GM12878 (cell line): ENCODE measurements at regions not wholly inside any gene's neighbourhood (a gene's known extent, or its start where the extent isn't known, plus 50 kb on each side); places are given as distances from the start of the nearest gene placed in this dataset.

ENCODE experiments used
- ATAC-seq: fragments of 200-7000 bp; cut with Tn5 transposase; 3 replicates; pipeline ENCODE4 v1.9.1; 2020; ENCODE audit warnings: mild to moderate bottlenecking, moderate library complexity
- BruUV-seq: library from RNA; stranded (reverse); fragments of 400-500 nt; replicated peaks from 2 replicates; lab custom pipeline; 2021; lab: Mats Ljungman, UMichigan
- CTCF ChIA-PET: fragments of 300-600 bp; sonication (Branson Sonifier 250); formaldehyde crosslinking; extraction: SDS; loops from one replicate; lab custom pipeline; 2021; ENCODE audit warnings: inconsistent platforms; lab: Yijun Ruan, JAX
- POLR2A ChIA-PET: fragments of 350-600 bp; formaldehyde crosslinking; extraction: SDS; loops from one replicate; lab custom pipeline; 2021; ENCODE audit warnings: inconsistent platforms; lab: Charles Lee
- RAD21 ChIA-PET: fragments of 300-600 bp; sonication (Branson Sonifier 250); formaldehyde crosslinking; loops from one replicate; lab custom pipeline; 2023; ENCODE audit warnings: antibody characterized with exemption; ENCODE audit not compliant: unreplicated experiment; lab: Charles Lee
- SMC1A ChIA-PET: fragments of 300-600 bp; sonication (Branson Sonifier 250); formaldehyde crosslinking; loops from one replicate; lab custom pipeline; 2023; ENCODE audit not compliant: unreplicated experiment, uncharacterized antibody; lab: Charles Lee
- DNase-seq: peaks from one replicate; pipeline ENCODE4 v3.0.0-alpha.2; 2011; ENCODE audit warnings: low read depth, low spot score
- FAIRE-seq: peaks from 3 replicates; lab custom pipeline; 2011; peaks lifted over from hg19 to GRCh38; lab: Jason Lieb, UNC
- H2AFZ ChIP-seq: 2 replicates; pipeline ENCODE4 v1.6.0; 2011; ENCODE audit warnings: low read depth, low read length, control low read depth; ENCODE audit not compliant: control insufficient read depth
- H3K27ac ChIP-seq: 2 replicates; pipeline ENCODE4 v1.5.1; 2011; ENCODE audit warnings: control low read depth; ENCODE audit not compliant: control insufficient read depth, insufficient read depth
- H3K27me3 ChIP-seq, 2 experiments: replicated peaks in 1 of 2; 2 replicates each; pipeline versions ENCODE4 v1.6.0 to v1.6.1; 2011; ENCODE audit warnings: low read length in 1 of 2; ENCODE audit not compliant: control insufficient read depth in 2 of 2, insufficient read depth in 2 of 2
- H3K36me3 ChIP-seq, 2 experiments: 2 replicates each; pipeline ENCODE4 v1.5.1; 2011; ENCODE audit warnings: low read length in 1 of 2; ENCODE audit not compliant: control insufficient read depth in 2 of 2, insufficient read depth in 2 of 2
- H3K4me1 ChIP-seq: 2 replicates; pipeline ENCODE4 v1.6.1; 2011; ENCODE audit warnings: mild to moderate bottlenecking, low read length, moderate library complexity, mixed read lengths; ENCODE audit not compliant: control insufficient read depth, insufficient read depth
- H3K4me2 ChIP-seq: 2 replicates; pipeline ENCODE4 v1.6.0; 2011; ENCODE audit warnings: control low read depth; ENCODE audit not compliant: control insufficient read depth, insufficient read depth
- H3K4me3 ChIP-seq: fragments of 200-600 bp; sonication (generic); 2 replicates; pipeline ENCODE4 v1.5.1; 2016
- H3K79me2 ChIP-seq: 2 replicates; pipeline ENCODE4 v1.6.0; 2011; ENCODE audit warnings: low read length; ENCODE audit not compliant: control insufficient read depth, insufficient read depth
- H3K9ac ChIP-seq: 2 replicates; pipeline ENCODE4 v1.8.0; 2011; ENCODE audit warnings: low read length, control low read depth, mixed read lengths; ENCODE audit not compliant: control insufficient read depth, insufficient read depth
- H3K9me3 ChIP-seq: replicated peaks from 3 replicates; pipeline ENCODE4 v1.5.1; 2011; ENCODE audit warnings: mild to moderate bottlenecking, low read length; ENCODE audit not compliant: control insufficient read depth, insufficient read depth
- H4K20me1 ChIP-seq: 2 replicates; pipeline ENCODE4 v1.6.0; 2011; ENCODE audit not compliant: control insufficient read depth, insufficient read depth
- BHLHE40 ChIP-seq, 2 experiments: fragments of 450-650 bp in 1 of 2; IDR thresholded peaks; 2 replicates each; pipeline ENCODE4 v1.6.1; 2011 to 2017; ENCODE audit warnings: low read depth in 2 of 2, borderline replicate concordance in 1 of 2, improper control_type of control experiment in 1 of 2, low read length in 1 of 2, mild to moderate bottlenecking in 1 of 2
- CBFB ChIP-seq: IDR thresholded peaks from 2 replicates; pipeline ENCODE4 v1.6.1; 2016; ENCODE audit warnings: antibody characterized with exemption, low read depth
- ESRRA ChIP-seq: IDR thresholded peaks from 2 replicates; pipeline ENCODE4 v1.6.1; 2012; ENCODE audit warnings: mild to moderate bottlenecking, low read length, improper control_type of control experiment
- FOS ChIP-seq: IDR thresholded peaks from 3 replicates; pipeline ENCODE4 v1.6.1; 2011; ENCODE audit warnings: borderline replicate concordance; ENCODE audit not compliant: insufficient read length; ENCODE audit errors: extremely low read depth
- HDGF ChIP-seq: fragments of 450-650 bp; IDR thresholded peaks from 2 replicates; pipeline ENCODE4 v1.6.1; 2016; ENCODE audit warnings: antibody characterized with exemption
- IKZF2 ChIP-seq, 2 experiments: fragments of 450-650 bp; IDR thresholded peaks; 2 replicates each; pipeline ENCODE4 v1.6.1; 2017; ENCODE audit warnings: mild to moderate bottlenecking in 2 of 2, moderate library complexity in 2 of 2
- IRF4 ChIP-seq: IDR thresholded peaks from 2 replicates; pipeline ENCODE4 v1.6.1; 2011; ENCODE audit warnings: low read depth, low read length
- NFXL1 ChIP-seq: fragments of 450-650 bp; IDR thresholded peaks from 2 replicates; pipeline ENCODE4 v1.6.1; 2017; ENCODE audit warnings: antibody characterized with exemption, mild to moderate bottlenecking, borderline replicate concordance
- NFYA ChIP-seq: IDR thresholded peaks from 2 replicates; pipeline ENCODE4 v1.6.1; 2011; ENCODE audit warnings: low read depth, mild to moderate bottlenecking, low read length, improper control_type of control experiment, borderline replicate concordance
- NFYB ChIP-seq: IDR thresholded peaks from 2 replicates; pipeline ENCODE4 v1.6.1; 2011; ENCODE audit warnings: low read depth, mild to moderate bottlenecking, low read length, improper control_type of control experiment, moderate library complexity; ENCODE audit not compliant: insufficient read depth
- NR2F1 ChIP-seq: fragments of 450-650 bp; conservative IDR thresholded peaks from 2 replicates; pipeline ENCODE4 v1.6.1; 2017; ENCODE audit warnings: mild to moderate bottlenecking
- POLR2A ChIP-seq: IDR thresholded peaks from 2 replicates; pipeline ENCODE4 v1.6.1; 2011; ENCODE audit warnings: low read depth, mild to moderate bottlenecking, low read length
- POLR2AphosphoS5 ChIP-seq: IDR thresholded peaks from 2 replicates; pipeline ENCODE4 v1.6.1; 2011; ENCODE audit warnings: mild to moderate bottlenecking, low read length, inconsistent platforms
- RBBP5 ChIP-seq: fragments of 200-600 bp; sonication (generic); conservative IDR thresholded peaks from 2 replicates; pipeline ENCODE4 v1.6.1; 2016
- RUNX3 ChIP-seq: IDR thresholded peaks from 2 replicates; pipeline ENCODE4 v1.6.1; 2012; ENCODE audit warnings: low read length, inconsistent platforms
- TARDBP ChIP-seq: IDR thresholded peaks from 2 replicates; pipeline ENCODE4 v1.6.1; 2016; ENCODE audit warnings: borderline replicate concordance
- ZBTB4 ChIP-seq: fragments of 450-650 bp; formaldehyde crosslinking; IDR thresholded peaks from 2 replicates; pipeline ENCODE4 v1.4.0; 2022; ENCODE audit warnings: mild to moderate bottlenecking, moderate library complexity
- WGBS: methylation state at CpG from one replicate; pipeline ENCODE4 v1.1.6; 2016; ENCODE audit warnings: low lambda C conversion rate; ENCODE audit not compliant: insufficient replicate concordance, insufficient coverage; ENCODE audit errors: missing lambda C conversion rate; 5-methylcytosine and 5-hydroxymethylcytosine counted together
- in situ Hi-C: fragments of 300-500 bp; cut with MboI; formaldehyde crosslinking; loops from 9 replicates; pipeline ENCODE4 v1.14.3; 2018; ENCODE audit warnings: mixed read lengths
- intact Hi-C: fragments of 100-400 bp; cut with micrococcal nuclease; formaldehyde crosslinking; loops from one replicate; pipeline ENCODE4 v1.14.2; 2022; ENCODE audit not compliant: unreplicated experiment

- intact Hi-C loops, result no loop called here
- no peaks in the 10 kb centered on the region for H3K27me3 ChIP-seq
- BruUV-seq, result no TSS peak
Observed at GRCh38 chr16:7085776-7086175, 246.9 kb upstream of the RBFOX1 start.

More at GRCh38 chr16:7085776-7086175, 246.9 kb upstream of the RBFOX1 start:
- ChIA-PET RAD21 (no interaction called here), SMC1A (no interaction called here), CTCF (no interaction called here), POLR2A (no interaction called here)
- Histone ChIP-seq H3K27ac (no peak overlapping the region), H3K4me3 (no peak overlapping the region), H2AFZ (no peak overlapping the region), H3K79me2 (no peaks in the 10 kb centered on the region), H3K4me2 (no peak overlapping the region), H3K36me3 (no peaks in the 10 kb centered on the region), H3K9ac (no peak overlapping the region), H3K9me3 (no peaks in the 10 kb centered on the region), H4K20me1 (no peaks in the 10 kb centered on the region), H3K4me1 (no peaks in the 10 kb centered on the region)
- 16% methylated on average over 4 of the region's 4 CpGs for WGBS
- no peak for DNase-seq
- no peak for FAIRE-seq
- TF ChIP-seq RUNX3 (no peak), NFYB (no peak), NR2F1 (no peak), FOS (no peak), NFXL1 (no peak), RBBP5 (no peak), POLR2AphosphoS5 (no peak), IKZF2 (IDR thresholded peaks at IDR 0.05) (no peak), ESRRA (no peak), BHLHE40 (IDR thresholded peaks at IDR 0.05; ENCODE audit: borderline replicate concordance in 1 of 2, low read depth in 2 of 2, low read length in 1 of 2) (no peak), CBFB (no peak), ZBTB4 (CRISPR knock-in tag) (no peak), TARDBP (no peak), HDGF (no peak), NFYA (no peak), POLR2A (no peak), IRF4 (no peak)
- no peak for ATAC-seq
- in situ Hi-C loops, result no loop called here
